Left forelimb (tissue), 1 donor: ENCODE measurements at regions not wholly inside any gene's neighbourhood (a gene's known extent, or its start where the extent isn't known, plus 50 kb on each side); places are given as distances from the start of the nearest gene placed in this dataset.

Experiments
- DNase-seq: peaks from one replicate; pipeline ENCODE4 v3.0.0-alpha.2; 2018; ENCODE audit warnings: low spot score

DNA sequence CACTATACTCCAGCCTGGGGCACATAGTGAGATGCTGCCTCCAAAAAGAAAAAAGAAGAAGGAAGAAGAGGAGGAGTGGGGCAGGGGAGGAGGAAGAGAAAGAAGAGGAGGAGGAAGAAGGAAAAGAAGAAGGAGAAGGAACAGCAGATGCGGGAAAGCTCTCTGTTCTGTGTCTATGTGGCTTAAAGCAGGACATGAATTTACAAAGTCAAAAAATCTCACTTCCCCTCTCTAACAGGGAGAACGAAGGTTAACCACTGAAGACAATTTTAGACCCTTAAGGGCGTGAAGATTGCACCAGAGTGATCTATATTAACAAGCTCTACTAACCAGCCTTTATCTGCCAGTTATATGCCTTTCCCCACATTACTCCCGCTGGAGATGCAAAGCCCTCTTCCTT, 258.9 kb downstream of the METTL4 start:
- DNase-seq: no peak

DNA sequence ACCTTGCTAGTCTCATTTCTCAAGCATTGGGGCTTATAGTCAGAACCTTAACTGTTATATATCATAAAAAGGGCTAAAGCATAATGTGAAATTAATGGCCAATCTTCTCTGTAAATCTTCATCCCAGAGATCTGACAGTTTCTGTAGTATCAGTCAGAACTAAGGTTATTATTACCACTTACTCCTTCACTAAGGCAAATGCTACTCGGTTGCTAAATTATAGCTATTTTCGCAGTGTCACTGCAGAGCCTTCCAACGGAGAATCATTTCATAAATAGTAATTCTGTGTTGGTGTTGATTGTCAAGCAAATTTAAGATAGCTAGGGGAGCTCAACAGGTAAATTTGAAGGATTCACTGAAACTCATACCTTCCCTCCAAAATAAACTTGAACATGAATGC, 258.0 kb downstream of the METTL4 start:
- DNase-seq: no peak

GRCh38 chr18:2316082-2316750, 255.1 kb downstream of the METTL4 start:
- no peak for DNase-seq

- DNase-seq: no peak
Observed at GRCh38 chr18:2316751-2317696, 254.3 kb downstream of the METTL4 start.

DNA sequence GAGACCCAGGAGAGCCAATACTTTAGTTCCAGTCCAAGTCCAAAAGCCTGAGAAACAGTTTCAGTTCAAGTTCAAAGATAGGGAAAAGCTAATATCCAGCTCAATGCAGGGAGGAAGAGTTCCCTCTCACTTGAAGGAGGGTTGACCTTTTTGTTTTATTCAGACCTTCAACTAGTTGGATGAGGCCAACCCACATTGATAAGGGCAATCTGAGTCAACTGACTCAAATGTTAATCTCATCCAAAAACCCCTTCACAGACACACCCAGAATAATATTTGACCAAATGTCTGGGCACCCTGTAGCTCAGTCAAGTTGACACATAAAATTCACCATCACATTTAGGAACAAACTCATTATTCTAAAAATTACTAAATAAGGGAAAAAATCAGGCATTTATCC, 246.8 kb downstream of the METTL4 start:
- no peak for DNase-seq

GRCh38 chr18:2325308-2325849, 245.9 kb downstream of the METTL4 start:
- DNase-seq: no peak

- DNase-seq: no peak
Observed at GRCh38 chr18:2325933-2326332, 245.4 kb downstream of the METTL4 start.

GRCh38 chr18:2326999-2327398, 244.3 kb downstream of the METTL4 start:
- no peak for DNase-seq

- no peak for DNase-seq
Observed at GRCh38 chr18:2330764-2331163, 240.5 kb downstream of the METTL4 start.

DNA sequence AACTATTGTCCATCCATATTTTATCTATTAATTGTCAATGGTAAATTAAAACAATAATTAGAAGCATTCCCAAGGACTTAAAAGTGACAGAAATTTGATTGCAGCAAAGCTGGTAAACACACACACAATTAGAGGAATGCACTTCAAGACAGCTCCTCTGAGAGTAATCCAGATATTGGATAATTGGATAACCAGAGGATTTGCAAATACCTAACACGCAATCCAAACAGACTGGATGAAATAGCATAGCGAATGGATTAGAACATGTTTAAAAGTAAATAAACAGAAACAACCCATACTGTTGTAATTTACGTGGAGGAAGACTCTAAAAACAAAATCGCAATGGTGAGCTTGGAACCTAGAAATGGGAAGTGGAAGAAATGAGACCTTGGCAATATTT, 239.8 kb downstream of the METTL4 start:
- DNase-seq: no peak

DNA sequence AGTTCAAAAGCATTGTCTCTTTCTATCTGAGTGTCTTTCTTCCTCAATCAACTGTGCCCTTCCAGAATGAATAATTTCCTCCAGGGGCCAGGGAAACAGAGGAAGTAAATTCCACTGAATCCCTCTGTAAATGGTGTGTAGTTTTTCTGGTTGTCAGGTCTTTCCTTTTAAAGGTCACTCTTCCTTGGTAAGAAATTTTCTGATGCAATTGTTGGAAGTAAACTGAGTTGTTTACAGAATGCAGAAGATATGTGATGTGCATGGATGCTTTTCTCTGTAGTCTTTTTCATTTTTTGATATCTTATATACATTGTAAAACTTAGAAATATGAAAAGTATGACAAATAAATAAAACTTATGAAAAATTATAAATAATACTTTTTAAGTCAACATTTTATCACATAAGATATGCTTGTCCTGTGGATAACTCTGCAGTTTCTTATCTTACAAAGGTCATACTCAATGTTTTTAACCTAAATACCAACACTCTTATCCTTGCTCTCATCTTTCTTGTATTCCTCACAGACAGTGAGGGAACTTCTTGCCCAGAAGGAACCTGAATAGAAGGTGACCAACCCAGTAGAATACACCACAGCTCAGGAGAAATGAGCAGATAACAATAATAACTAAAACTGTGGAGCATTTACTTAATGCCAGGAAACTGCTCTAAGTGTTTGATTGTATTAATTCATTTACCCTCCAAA, 234.5 kb downstream of the METTL4 start:
- DNase-seq: no peak

DNA sequence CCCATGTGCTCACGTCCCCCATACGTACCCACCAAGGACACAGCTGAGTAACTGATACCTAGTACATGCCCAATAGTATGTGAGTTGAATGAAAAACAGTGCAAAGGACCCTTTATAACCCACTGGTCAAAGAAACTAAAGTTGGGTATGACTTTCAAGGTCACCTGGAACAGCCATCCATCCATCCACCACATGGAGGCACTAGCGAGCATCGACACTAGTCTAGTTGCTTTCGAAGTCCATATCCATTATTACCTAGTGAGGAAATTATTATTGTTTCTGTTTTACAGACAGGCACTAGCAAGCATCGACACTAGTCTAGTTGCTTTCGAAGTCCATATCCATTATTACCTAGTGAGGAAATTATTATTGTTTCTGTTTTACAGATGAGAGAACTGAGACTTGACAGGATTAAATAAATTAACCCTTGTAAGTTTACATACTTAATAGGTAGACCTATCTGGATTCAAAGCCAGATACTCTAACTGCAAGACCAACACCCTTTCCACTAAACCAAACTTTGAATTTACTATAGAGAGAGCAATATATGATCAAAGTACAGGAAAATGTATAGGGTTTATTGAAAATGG, 233.7 kb downstream of the METTL4 start:
- no peak for DNase-seq

DNA sequence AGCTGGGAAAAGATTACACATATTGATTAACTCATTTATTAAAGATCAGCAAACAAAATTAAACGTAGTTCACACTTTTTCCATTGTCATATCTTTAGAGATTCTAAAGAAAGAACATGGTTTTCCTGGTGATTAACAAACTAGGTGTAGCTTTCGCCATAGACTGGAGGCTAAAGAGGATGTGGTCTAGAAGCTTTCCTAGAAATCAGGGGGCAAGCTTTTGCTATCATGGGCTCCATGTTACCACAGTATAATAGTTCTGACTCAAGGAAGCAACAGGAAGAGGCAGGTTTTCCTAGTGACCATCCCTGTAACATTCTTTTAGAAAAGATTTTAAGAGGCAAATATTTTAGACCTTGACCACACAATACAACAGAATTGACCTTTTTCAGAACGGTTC, 232.7 kb downstream of the METTL4 start:
- no peak for DNase-seq

- DNase-seq: no peak
Observed at GRCh38 chr18:2340335-2340734, 231.0 kb downstream of the METTL4 start.

DNA sequence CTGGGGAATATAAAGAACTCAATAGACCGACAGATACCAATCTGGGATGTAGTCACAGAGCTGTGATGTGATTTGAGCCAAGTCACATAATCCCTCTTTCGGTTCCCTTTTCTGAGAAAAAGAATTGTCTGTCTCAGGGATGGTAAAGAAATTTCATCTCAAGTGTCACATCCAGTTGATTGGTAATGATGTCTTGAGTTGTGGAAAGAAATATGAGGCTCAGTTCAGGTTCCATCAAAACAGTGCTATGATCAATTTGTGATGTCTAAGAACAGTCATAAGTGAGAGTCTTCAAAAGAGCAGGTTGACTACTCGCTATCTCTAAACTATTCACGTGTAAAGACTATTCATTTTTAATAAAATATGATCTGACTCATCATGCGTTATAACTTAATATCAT, 223.3 kb downstream of the METTL4 start:
- DNase-seq: no peak

DNA sequence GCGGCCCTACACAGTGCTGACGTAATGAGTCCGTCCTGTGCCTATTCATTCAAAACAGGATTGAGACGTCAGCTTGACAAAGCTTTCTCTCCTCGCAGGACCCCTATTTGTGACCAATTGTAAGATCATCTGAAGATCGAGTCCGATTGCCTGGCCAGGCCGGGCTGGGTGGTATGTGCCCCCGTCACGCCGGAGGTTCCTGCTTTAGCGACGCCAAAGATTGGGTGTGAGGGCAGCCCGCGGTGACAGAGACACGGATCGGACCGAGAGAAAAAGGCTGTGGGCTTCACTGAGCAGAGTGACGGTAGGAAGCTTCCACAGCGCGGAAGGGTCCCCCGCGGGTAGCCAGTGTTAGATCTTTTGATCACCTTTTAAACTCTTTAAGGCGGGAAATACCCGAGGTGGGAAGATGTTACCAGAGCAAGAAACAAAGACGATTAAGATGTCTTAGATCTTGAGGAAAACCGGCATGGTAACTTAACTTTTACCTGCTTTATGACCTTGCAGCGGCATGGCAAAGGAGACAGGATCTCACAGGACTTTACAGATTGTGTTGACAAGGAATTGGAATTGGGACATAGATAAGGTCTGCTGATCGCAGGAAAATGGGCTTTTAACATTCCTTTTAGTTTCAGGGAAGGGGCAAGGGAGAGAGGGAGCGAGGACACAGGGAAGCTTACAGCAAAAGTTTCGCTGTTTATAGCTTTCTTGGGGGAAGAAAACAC, 220.0 kb downstream of the METTL4 start:
- no peak for DNase-seq

DNA sequence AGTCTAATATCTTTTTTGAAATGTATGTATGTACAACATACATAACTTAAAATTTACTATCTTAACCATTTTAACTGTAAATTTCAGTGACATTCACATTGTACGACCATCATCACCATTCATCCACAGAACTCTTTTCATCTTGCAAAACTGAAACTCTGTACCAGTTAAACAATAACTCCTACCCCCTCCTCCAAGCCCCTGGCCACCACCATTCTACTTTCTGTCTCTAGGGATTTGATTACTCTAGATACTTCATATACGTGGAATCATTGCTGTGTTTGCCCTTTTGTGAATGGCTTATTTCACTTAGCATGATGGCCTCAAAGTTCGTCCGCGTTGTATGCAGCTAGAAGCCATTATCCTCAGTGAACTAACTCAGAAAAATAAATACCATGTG, 217.0 kb downstream of the METTL4 start:
- DNase-seq: no peak

GRCh38 chr18:2356906-2357305, 214.4 kb downstream of the METTL4 start:
- DNase-seq: no peak

GRCh38 chr18:2360861-2361260, 210.4 kb downstream of the METTL4 start:
- no peak for DNase-seq

DNA sequence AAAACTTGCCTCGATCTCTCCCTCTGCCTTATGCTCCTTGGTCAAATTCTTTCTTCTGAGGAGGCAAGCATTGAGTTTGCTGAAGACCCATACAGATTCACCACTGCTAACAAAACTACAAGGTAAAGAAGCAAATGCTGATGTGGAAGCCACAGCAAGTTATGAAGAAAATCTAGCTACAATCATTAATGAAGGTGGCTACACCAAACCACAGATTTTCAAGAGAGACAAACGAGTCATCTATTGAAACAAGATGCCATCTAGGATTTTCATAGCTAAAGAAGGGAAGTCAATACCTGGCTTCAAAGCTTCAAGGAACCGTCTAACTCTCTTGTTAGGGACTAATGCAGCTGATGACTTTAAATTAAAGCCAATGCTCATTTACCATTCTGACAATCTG, 203.2 kb downstream of the METTL4 start:
- no peak for DNase-seq

- no peak for DNase-seq
Observed at GRCh38 chr18:2376707-2377106, 194.6 kb downstream of the METTL4 start.
